SU-DHL-6 (cell line): ENCODE measurements at regions not wholly inside any gene's neighbourhood (a gene's known extent, or its start where the extent isn't known, plus 50 kb on each side); places are given as distances from the start of the nearest gene placed in this dataset.

ENCODE experiments used
- H2AFZ ChIP-seq: fragments of 200-600 bp; sonication (generic); 2 replicates; pipeline ENCODE4 v1.6.1; 2014; ENCODE audit warnings: low read depth, mild to moderate bottlenecking, moderate library complexity, mixed read lengths, antibody characterized with exemption, low read length; ENCODE audit not compliant: severe bottlenecking
- H3F3A ChIP-seq: fragments of 200-600 bp; shearing (Covaris generic); 2 replicates; pipeline ENCODE4 v1.6.0; 2016; ENCODE audit warnings: antibody characterized with exemption, mild to moderate bottlenecking; ENCODE audit not compliant: insufficient read depth
- H3K27ac ChIP-seq: fragments of 200-600 bp; sonication (generic); 2 replicates; pipeline ENCODE4 v1.5.1; 2016; ENCODE audit warnings: low read depth, mild to moderate bottlenecking, low read length, moderate library complexity, mixed read lengths
- H3K27me3 ChIP-seq: fragments of 200-600 bp; sonication (generic), shearing (Covaris generic); 2 replicates; pipeline ENCODE4 v1.6.0; 2014; ENCODE audit warnings: mild to moderate bottlenecking, low read length
- H3K36me3 ChIP-seq: fragments of 200-600 bp; sonication (generic); 2 replicates; pipeline ENCODE4 v1.6.1; 2014; ENCODE audit warnings: mild to moderate bottlenecking, low read length, mixed read lengths
- H3K4me2 ChIP-seq: fragments of 300-600, 200-600 bp; shearing (Covaris generic), sonication (generic); 2 replicates; pipeline ENCODE4 v1.6.0; 2014; ENCODE audit warnings: low read length, low read depth, mild to moderate bottlenecking; ENCODE audit not compliant: poor library complexity, severe bottlenecking
- H3K4me3 ChIP-seq: fragments of 200-600 bp; sonication (generic); 2 replicates; pipeline ENCODE4 v1.5.1; 2014; ENCODE audit warnings: antibody characterized with exemption, low read length, mild to moderate bottlenecking, mixed read lengths; ENCODE audit not compliant: insufficient read depth, poor library complexity, severe bottlenecking
- H3K79me2 ChIP-seq: fragments of 200-600 bp; sonication (generic); 2 replicates; pipeline ENCODE4 v1.6.1; 2014; ENCODE audit warnings: mild to moderate bottlenecking, low read length, moderate library complexity; ENCODE audit not compliant: insufficient read depth
- H3K9ac ChIP-seq: fragments of 200-600 bp; sonication (generic); 2 replicates; pipeline ENCODE4 v1.7.0; 2014; ENCODE audit warnings: mild to moderate bottlenecking, low read length
- H3K9me2 ChIP-seq: fragments of 200-600 bp; sonication (generic); replicated peaks from 2 replicates; pipeline ENCODE4 v1.6.1; 2014; ENCODE audit warnings: low read length; ENCODE audit not compliant: insufficient read depth
- H3K9me3 ChIP-seq: fragments of 200-600 bp; sonication (generic); 2 replicates; pipeline ENCODE4 v1.6.1; 2014; ENCODE audit warnings: low read length, mixed read lengths; ENCODE audit not compliant: insufficient read depth
- H4K20me1 ChIP-seq: fragments of 200-600 bp; sonication (generic); 2 replicates; pipeline ENCODE4 v1.6.1; 2014; ENCODE audit warnings: low read depth, mild to moderate bottlenecking, antibody characterized with exemption, low read length, moderate library complexity, mixed read lengths
- EZH2phosphoT487 ChIP-seq: fragments of 200-600 bp; sonication (generic), shearing (Covaris generic); conservative IDR thresholded peaks from 2 replicates; pipeline ENCODE4 v1.6.1; 2018; ENCODE audit warnings: mild to moderate bottlenecking, antibody characterized with exemption, low read length, moderate library complexity, mixed read lengths
- TF ChIP-seq, protein P1 (sequence below): fragments of 200-600 bp; sonication (generic); IDR thresholded peaks from one replicate; pipeline ENCODE4 v1.5.1; 2017; ENCODE audit warnings: antibody characterized with exemption, mild to moderate bottlenecking, low read length, moderate library complexity; ENCODE audit not compliant: insufficient read depth, poor library complexity, severe bottlenecking

DNA sequence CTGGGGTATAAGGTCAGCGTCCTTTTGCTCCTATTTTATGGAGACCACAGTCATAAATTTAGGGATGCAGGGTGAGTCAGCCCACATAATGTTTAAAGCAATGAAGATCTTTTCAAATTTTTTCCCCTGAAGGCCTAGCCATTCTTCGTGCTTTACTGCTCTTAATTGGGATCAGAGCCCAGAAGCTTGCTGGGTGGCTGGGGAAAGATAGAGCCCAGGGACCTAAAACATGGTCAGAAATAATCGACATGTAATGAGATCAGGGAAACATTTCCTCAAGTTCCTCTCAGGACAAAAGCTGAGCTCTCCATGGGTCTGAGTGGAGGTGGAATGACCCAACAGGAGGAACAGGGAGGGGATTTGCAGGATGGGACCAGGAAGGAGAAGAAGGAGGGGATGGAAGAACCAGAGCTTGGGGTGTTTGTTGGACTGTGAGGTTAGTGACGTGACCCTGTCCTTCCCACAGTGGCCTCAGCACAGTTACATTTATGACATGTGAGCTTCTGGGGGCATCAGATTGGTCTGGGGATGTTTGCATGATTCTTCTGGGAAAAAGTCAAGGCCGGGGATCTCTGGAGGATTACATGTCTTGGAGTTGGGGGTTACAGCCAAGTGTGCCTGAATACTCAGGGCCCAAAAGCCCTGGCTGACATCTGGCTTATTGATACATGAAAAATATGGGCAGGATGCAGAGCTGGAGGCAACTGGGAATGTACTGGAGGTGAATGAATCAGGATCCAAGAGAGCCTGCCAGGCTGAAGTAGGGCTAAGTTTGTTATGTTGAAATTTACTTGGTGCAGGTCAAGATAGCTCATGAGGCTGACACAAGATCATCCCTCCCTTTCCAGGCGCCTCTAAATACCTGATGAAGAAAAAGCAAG is 477.9 kb downstream of the RPS24 start:
- Histone ChIP-seq H4K20me1 (no peaks in the 10 kb centered on the region), H3K9me2 (no peaks in the 10 kb centered on the region), H3K9me3 (no peaks in the 10 kb centered on the region), H3K4me3 (no peak overlapping the region), H3F3A (no peaks in the 10 kb centered on the region), H3K27me3 (0 out of 2 replicates have a peak, but pooled peaks cover 3% of the 10 kb centered on the region), H2AFZ (no peak overlapping the region), H3K9ac (no peak overlapping the region), H3K27ac (no peak overlapping the region), H3K79me2 (no peaks in the 10 kb centered on the region), H3K4me2 (no peak overlapping the region), H3K36me3 (no peaks in the 10 kb centered on the region)
- TF ChIP-seq, protein P1, sequence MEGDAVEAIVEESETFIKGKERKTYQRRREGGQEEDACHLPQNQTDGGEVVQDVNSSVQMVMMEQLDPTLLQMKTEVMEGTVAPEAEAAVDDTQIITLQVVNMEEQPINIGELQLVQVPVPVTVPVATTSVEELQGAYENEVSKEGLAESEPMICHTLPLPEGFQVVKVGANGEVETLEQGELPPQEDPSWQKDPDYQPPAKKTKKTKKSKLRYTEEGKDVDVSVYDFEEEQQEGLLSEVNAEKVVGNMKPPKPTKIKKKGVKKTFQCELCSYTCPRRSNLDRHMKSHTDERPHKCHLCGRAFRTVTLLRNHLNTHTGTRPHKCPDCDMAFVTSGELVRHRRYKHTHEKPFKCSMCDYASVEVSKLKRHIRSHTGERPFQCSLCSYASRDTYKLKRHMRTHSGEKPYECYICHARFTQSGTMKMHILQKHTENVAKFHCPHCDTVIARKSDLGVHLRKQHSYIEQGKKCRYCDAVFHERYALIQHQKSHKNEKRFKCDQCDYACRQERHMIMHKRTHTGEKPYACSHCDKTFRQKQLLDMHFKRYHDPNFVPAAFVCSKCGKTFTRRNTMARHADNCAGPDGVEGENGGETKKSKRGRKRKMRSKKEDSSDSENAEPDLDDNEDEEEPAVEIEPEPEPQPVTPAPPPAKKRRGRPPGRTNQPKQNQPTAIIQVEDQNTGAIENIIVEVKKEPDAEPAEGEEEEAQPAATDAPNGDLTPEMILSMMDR = no peak
- TF ChIP-seq EZH2phosphoT487 = no peak

- Histone ChIP-seq H2AFZ (no peak overlapping the region), H3F3A (no peaks in the 10 kb centered on the region), H3K9ac (no peak overlapping the region), H3K9me3 (no peaks in the 10 kb centered on the region), H3K36me3 (no peaks in the 10 kb centered on the region), H3K4me3 (no peak overlapping the region), H3K27ac (no peak overlapping the region), H3K27me3 (no peaks in the 10 kb centered on the region), H4K20me1 (no peaks in the 10 kb centered on the region), H3K9me2 (no peaks in the 10 kb centered on the region), H3K4me2 (no peak overlapping the region), H3K79me2 (no peaks in the 10 kb centered on the region)
- TF ChIP-seq, protein P1 = no peak
- TF ChIP-seq EZH2phosphoT487 = no peak
These were observed 478.5 kb downstream of the RPS24 start for GRCh38 chr10:78512205-78512550.

GRCh38 chr10:78513330-78513729 is 479.7 kb downstream of the RPS24 start:
- Histone ChIP-seq H3K9me3 (no peaks in the 10 kb centered on the region), H3K27me3 (no peaks in the 10 kb centered on the region), H3K4me2 (no peak overlapping the region), H3K9me2 (no peaks in the 10 kb centered on the region), H3F3A (no peaks in the 10 kb centered on the region), H4K20me1 (no peaks in the 10 kb centered on the region), H3K9ac (no peak overlapping the region), H2AFZ (no peak overlapping the region), H3K27ac (no peak overlapping the region), H3K36me3 (no peaks in the 10 kb centered on the region), H3K79me2 (no peaks in the 10 kb centered on the region), H3K4me3 (no peak overlapping the region)
- TF ChIP-seq, protein P1 = no peak
- no peak for TF ChIP-seq EZH2phosphoT487
